ENCODE measurements at regions not wholly inside any gene's neighbourhood (a gene's known extent, or its start where the extent isn't known, plus 50 kb on each side); places are given as distances from the start of the nearest gene placed in this dataset.
"Not testable (repeated sequence)": the region's sequence is repeated elsewhere in the genome, so short reads cannot be mapped to it uniquely, and the experiment has no call there.

- peak; percentile 91 for FAIRE-seq
These were observed 59.2 kb upstream of the TMEM47 start for GRCh38 chrX:34716302-34716701.

DNA sequence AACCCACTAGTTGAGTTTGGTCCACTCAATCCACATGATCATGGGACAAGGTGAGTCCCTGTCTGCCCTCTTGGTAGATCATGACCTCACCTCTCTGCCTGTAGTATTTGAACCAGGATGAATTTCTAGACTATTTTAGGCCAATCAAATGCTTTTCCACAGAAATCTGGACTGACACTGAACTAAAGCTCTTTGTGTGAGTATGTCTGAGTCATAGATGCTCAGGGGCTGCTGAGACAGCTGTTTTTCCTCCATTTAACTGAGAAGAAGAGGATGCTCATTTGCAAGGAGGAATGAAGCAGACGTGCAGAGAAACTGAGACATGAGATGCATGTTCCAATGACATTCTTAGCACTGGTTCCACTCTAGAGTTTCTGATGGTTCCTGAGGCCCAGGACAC lies 77.3 kb upstream of the TMEM47 start:
- FAIRE-seq: no peak

DNA sequence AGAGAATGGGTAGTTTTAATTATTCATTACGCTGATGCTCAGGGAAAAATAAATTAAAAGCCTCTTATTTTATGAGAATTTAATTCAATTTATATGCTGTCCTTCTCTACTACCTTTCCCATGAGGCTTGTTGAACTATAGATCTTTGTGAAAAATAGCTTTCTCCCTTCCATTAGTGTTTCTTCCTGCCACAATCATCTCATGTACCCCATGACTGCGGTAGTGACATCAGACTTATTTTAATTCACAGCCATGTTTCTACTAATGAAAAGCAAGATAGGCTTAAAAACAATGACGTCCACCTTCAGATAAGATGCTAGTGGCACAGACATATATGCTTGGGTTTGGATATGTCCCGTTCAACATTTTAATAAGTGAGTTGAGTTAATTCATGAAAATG lies 87.4 kb upstream of the TMEM47 start:
- no peak for FAIRE-seq

DNA sequence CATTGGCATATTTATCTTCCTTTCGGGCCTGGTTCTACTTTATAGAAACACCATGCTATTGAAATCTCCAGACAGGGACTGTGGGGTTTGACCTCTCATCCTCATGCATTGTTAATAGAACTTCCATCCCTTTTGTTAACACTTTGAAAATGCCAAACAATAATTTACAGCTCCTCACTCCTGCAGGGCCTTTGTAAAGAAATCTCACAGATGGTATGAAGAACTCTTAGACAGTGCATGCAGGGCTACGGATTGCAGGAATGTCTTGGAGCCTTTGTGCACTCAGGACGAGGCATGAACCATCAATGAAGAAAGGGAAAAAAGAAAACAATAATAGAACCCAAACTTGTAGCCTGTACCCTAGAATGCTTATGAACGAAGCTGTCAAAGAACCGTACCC lies 92.8 kb upstream of the TMEM47 start:
- FAIRE-seq: no peak

DNA sequence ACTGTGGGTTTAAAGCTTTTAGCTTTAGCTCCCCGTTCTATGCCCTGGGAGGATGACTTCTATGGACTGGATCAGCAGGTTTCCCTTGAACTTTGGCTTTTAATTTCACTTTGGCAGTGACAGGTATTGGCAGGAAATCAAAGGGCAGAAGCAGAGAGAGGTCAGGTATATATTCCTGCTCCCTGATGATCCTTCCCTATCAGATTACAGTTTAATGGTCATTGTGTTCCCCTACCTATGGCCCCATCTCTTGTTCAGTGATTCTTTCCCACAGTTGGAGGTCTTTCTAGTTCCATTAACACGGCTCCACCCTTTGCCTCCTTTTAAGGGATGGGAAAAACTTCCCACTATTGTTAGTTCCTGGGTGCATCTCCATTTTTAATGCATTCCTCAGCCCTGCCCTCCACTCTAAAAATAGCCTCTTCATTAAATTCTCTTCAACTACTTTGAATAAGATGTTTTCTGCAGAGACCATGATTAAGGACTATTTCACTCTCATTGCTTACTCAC lies 107.8 kb upstream of the TMEM47 start:
- no peak for FAIRE-seq

- FAIRE-seq: no peak
These were observed 111.2 kb upstream of the TMEM47 start for GRCh38 chrX:34768290-34768689.

GRCh38 chrX:34770511-34770910 lies 113.4 kb upstream of the TMEM47 start:
- no peak for FAIRE-seq

DNA sequence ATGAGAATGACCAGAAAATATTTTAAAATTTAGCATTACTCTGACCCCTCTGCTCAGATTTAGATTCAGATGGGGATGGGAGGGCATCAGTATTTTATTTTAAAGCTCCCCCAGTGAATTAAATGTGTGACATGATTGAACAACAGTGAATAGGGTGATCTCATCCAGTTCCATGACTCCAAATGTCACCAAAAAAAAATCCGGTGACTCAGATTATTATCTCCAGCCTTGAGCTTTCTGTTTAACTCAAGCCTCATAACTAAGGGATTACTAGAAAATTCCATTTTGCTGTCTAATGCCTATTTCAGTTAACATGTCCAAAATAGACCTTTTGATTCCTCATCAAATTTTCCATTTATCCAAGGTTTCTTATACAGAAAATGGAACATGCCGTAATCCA lies 121.8 kb upstream of the TMEM47 start:
- no peak for FAIRE-seq

DNA sequence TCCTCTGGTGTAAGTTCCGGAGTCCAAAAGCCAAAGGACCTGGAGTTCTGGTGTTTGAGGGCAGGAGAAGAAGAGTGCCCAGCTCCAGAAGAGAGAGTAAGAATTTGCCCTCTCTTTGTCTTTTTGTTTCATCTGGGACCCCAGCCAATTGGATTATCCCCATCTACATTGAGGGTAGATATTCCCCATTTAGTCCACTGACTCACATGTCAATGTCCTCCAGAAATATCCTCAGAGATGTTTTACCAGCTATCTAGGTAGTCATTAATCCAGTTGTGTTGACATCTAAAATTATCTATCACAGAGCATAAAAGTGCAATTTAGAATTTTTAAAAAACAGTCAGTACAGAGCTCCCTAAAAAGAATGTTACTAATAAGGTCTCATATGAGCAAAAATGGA lies 132.9 kb upstream of the TMEM47 start:
- FAIRE-seq: no peak

DNA sequence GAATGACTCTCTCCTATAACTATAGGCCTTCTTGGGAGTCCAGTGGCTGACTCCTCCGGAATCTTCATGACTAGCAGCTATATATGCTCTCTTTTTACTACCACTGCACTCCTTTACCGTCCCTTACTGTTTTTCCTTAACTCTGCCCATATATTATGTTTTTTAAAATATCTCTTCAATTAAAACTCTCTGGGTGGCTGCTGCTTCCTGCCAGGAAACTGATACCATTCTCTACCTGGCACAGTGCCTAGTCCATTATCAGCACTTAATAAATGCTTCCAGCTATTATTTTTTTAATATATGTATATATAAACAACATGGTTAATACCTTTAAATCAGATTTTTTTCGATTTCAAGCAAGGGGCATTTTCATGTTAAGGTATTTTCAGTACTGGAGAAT lies 136.6 kb upstream of the FAM47B start:
- peak; percentile 49 for FAIRE-seq

DNA sequence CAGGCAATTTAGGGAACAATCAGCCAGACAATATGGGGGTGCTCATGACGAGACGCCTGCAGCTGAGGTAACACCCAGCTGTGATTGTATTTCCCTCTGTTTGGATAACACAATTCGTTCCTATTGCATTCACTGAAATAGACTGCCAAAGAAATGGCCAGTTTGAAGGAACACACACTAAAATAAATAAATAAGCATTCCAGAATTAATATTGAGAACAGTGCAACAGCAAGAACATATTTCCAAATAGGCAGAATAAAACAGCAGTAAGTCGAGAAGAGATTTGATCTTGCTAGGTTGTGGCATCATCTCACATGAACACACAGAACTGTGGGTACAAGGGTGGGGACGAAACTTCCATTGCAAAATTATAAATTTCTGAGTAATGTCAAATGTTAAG lies 133.5 kb upstream of the FAM47B start:
- FAIRE-seq: no peak

- FAIRE-seq: no peak
These were observed 132.2 kb upstream of the FAM47B start for GRCh38 chrX:34810364-34810763.

DNA sequence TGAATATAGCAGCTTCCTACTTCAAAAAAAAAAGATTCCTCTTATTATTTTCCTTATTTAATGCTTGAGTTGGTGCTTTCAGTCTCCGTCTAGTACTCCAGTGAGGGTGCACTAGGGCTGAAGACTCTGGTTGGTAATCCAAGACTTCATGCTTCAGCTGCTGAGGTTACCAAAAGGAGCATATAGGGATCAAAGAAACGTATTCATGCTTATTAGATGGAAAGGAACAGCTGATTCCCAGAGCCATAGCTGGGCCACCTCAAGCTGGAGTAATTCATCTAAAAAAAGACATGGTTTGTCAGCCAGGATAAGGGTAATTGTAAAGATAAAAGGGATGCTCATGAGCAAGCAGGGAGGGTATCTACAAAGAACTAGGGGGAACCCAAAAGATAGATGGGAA lies 131.7 kb upstream of the FAM47B start:
- no peak for FAIRE-seq

GRCh38 chrX:34813618-34814017 lies 129.0 kb upstream of the FAM47B start:
- peak; percentile 62 for FAIRE-seq

GRCh38 chrX:34826964-34827363 lies 115.6 kb upstream of the FAM47B start:
- FAIRE-seq: no peak

- FAIRE-seq: no peak
These were observed 103.1 kb upstream of the FAM47B start for GRCh38 chrX:34839451-34839850.

GRCh38 chrX:34841205-34841604 lies 101.4 kb upstream of the FAM47B start:
- FAIRE-seq: not testable (repeated sequence)

DNA sequence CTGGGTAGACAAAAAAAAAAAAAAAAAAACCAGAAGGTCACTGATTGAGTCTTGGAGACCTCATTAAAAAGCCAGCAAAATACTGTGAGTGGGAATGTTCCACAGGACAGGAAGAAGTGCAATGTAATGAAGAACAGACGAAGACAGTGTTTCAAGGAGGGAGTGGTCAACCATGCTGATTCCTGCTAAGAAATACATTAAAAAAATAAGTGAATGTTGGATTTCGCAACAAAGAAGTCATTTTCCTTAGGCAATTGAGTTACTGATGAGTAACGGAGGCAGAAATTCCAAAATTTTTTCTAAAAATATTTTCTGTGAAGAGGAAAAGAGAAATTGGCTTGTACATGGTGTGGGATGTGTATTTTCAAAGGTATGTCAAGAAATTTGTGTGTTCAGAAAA lies 94.3 kb upstream of the FAM47B start:
- FAIRE-seq: no peak

DNA sequence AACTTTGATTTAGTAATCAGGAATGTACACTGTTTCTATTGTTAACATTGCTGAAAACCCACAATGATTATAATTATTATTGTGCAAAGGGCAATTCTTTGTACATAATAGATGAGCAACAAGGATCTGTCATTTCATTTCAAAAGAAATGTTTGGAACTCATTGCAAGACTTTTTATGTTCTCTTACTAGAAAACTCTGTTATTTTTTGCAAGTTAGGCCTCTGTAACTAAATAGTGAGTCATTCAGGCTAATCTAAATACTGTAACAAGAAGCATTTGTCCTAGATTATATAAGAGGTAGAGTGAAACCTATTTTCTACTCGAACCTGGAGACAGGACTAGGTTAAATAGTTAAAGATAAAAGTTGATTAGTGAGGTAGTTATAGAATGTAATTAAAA lies 93.2 kb upstream of the FAM47B start:
- no peak for FAIRE-seq

- FAIRE-seq: no peak
These were observed 83.4 kb upstream of the FAM47B start for GRCh38 chrX:34859191-34859590.

- FAIRE-seq: no peak
These were observed 78.7 kb upstream of the FAM47B start for GRCh38 chrX:34863906-34864305.

GRCh38 chrX:34866646-34867045 lies 76.0 kb upstream of the FAM47B start:
- no peak for FAIRE-seq

DNA sequence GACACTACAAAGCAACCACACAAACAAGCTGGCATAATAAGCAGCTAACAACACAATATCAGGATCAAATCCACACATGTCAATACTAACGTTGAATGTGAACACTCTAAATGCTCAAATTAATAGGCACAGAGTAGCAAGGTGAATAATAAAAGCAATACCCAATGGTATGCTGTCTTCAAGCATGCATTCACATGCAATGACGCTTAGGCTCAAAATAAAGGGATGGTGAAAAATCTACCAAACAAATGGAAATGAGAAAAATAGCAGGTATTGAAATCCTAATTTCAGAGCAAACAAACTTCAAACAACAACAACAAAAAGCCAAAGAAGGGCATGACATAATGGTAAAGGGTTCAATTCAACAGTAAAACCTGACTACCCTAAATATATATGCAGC lies 74.0 kb upstream of the FAM47B start:
- FAIRE-seq: peak; percentile 49

- FAIRE-seq: no peak
These were observed 68.9 kb upstream of the FAM47B start for GRCh38 chrX:34873500-34874225.

GRCh38 chrX:34874763-34875162 lies 67.8 kb upstream of the FAM47B start:
- no peak for FAIRE-seq
